HEK293 (cell line): ENCODE measurements at regions not wholly inside any gene's neighbourhood (a gene's known extent, or its start where the extent isn't known, plus 50 kb on each side); places are given as distances from the start of the nearest gene placed in this dataset.

Source experiments
- KLF10 ChIP-seq: fragments of 450-650 bp; IDR thresholded peaks from 2 replicates; pipeline ENCODE4 v1.5.1; 2018; ENCODE audit warnings: missing biosample characterization, mild to moderate bottlenecking, missing genetic modification characterization
- MYNN ChIP-seq: fragments of 450-650 bp; formaldehyde crosslinking; IDR thresholded peaks from 2 replicates; pipeline ENCODE4 v1.5.1; 2016; ENCODE audit warnings: missing biosample characterization, missing genetic modification characterization, borderline replicate concordance
- ZNF248 ChIP-seq: fragments of 450-650 bp; formaldehyde crosslinking; IDR thresholded peaks from 2 replicates; pipeline ENCODE4 v1.5.1; 2017; ENCODE audit warnings: missing biosample characterization, missing genetic modification characterization
- ZNF623 ChIP-seq: fragments of 450-650 bp; formaldehyde crosslinking; IDR thresholded peaks from 2 replicates; pipeline ENCODE4 v1.5.1; 2016; ENCODE audit warnings: missing biosample characterization, missing genetic modification characterization
- ZNF792 ChIP-seq: fragments of 450-650 bp; formaldehyde crosslinking; IDR thresholded peaks from 2 replicates; pipeline ENCODE4 v1.5.1; 2016; ENCODE audit warnings: missing biosample characterization, missing genetic modification characterization
- TF ChIP-seq, protein P1 (sequence below): fragments of 450-650 bp; formaldehyde crosslinking; IDR thresholded peaks from 2 replicates; pipeline ENCODE4 v1.5.1; 2017; ENCODE audit warnings: missing biosample characterization, missing genetic modification characterization
- TF ChIP-seq, protein P2 (sequence below): fragments of 450-650 bp; formaldehyde crosslinking; IDR thresholded peaks from 2 replicates; pipeline ENCODE4 v1.5.1; 2016; ENCODE audit warnings: missing biosample characterization, missing genetic modification characterization
- TF ChIP-seq, protein P3 (sequence below): fragments of 450-650 bp; formaldehyde crosslinking; IDR thresholded peaks from 2 replicates; pipeline ENCODE4 v1.5.1; 2016; ENCODE audit warnings: missing biosample characterization, missing genetic modification characterization, low read depth
- TF ChIP-seq, protein P4 (sequence below): fragments of 450-650 bp; formaldehyde crosslinking; IDR thresholded peaks from 2 replicates; pipeline ENCODE4 v1.5.1; 2016; ENCODE audit warnings: missing biosample characterization, missing genetic modification characterization

DNA sequence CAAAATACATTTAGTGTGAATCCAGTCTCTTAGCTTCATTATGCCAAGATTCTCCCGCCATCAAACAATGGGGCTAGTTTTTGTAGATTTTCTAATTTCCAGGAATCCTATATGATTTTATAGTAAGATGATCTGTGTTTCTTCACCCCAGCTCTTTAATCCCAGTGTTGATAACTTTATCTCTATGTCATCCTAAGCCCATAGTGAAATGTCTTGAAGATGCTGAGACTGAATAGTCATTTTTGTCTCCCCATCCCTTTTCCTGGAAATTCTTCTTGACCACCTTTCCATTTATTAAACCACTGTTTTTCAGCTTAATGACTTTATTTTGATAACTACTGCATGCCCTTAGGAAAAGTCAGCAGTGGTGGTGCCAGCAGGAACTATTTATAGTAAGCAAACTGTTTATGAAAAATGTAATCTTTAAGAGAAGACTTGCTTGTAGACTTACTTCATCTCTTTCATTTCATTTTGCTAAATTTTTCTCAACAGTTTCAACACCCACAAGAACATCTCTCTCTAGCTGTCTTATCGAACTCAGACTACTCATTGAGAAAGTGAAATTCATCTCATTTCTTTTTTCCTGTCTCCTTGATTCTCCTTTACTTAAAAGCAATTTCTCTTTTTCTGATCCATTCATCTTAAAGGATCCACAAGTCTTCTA, 116.6 kb downstream of the NTMT2 start:
- TF ChIP-seq, protein P1, sequence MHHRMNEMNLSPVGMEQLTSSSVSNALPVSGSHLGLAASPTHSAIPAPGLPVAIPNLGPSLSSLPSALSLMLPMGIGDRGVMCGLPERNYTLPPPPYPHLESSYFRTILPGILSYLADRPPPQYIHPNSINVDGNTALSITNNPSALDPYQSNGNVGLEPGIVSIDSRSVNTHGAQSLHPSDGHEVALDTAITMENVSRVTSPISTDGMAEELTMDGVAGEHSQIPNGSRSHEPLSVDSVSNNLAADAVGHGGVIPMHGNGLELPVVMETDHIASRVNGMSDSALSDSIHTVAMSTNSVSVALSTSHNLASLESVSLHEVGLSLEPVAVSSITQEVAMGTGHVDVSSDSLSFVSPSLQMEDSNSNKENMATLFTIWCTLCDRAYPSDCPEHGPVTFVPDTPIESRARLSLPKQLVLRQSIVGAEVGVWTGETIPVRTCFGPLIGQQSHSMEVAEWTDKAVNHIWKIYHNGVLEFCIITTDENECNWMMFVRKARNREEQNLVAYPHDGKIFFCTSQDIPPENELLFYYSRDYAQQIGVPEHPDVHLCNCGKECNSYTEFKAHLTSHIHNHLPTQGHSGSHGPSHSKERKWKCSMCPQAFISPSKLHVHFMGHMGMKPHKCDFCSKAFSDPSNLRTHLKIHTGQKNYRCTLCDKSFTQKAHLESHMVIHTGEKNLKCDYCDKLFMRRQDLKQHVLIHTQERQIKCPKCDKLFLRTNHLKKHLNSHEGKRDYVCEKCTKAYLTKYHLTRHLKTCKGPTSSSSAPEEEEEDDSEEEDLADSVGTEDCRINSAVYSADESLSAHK: no peak
- TF ChIP-seq ZNF248 (tag by site-specific recombination): no peak
- TF ChIP-seq, protein P2, sequence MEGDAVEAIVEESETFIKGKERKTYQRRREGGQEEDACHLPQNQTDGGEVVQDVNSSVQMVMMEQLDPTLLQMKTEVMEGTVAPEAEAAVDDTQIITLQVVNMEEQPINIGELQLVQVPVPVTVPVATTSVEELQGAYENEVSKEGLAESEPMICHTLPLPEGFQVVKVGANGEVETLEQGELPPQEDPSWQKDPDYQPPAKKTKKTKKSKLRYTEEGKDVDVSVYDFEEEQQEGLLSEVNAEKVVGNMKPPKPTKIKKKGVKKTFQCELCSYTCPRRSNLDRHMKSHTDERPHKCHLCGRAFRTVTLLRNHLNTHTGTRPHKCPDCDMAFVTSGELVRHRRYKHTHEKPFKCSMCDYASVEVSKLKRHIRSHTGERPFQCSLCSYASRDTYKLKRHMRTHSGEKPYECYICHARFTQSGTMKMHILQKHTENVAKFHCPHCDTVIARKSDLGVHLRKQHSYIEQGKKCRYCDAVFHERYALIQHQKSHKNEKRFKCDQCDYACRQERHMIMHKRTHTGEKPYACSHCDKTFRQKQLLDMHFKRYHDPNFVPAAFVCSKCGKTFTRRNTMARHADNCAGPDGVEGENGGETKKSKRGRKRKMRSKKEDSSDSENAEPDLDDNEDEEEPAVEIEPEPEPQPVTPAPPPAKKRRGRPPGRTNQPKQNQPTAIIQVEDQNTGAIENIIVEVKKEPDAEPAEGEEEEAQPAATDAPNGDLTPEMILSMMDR (tag by site-specific recombination): no peak
- TF ChIP-seq KLF10 (tag by site-specific recombination): no peak
- TF ChIP-seq, protein P3, sequence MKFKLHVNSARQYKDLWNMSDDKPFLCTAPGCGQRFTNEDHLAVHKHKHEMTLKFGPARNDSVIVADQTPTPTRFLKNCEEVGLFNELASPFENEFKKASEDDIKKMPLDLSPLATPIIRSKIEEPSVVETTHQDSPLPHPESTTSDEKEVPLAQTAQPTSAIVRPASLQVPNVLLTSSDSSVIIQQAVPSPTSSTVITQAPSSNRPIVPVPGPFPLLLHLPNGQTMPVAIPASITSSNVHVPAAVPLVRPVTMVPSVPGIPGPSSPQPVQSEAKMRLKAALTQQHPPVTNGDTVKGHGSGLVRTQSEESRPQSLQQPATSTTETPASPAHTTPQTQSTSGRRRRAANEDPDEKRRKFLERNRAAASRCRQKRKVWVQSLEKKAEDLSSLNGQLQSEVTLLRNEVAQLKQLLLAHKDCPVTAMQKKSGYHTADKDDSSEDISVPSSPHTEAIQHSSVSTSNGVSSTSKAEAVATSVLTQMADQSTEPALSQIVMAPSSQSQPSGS (tag by site-specific recombination): no peak
- TF ChIP-seq ZNF623 (tag by site-specific recombination): no peak
- no peak for TF ChIP-seq ZNF792 (tag by site-specific recombination)
- no peak for TF ChIP-seq MYNN (tag by site-specific recombination)
- TF ChIP-seq, protein P4, sequence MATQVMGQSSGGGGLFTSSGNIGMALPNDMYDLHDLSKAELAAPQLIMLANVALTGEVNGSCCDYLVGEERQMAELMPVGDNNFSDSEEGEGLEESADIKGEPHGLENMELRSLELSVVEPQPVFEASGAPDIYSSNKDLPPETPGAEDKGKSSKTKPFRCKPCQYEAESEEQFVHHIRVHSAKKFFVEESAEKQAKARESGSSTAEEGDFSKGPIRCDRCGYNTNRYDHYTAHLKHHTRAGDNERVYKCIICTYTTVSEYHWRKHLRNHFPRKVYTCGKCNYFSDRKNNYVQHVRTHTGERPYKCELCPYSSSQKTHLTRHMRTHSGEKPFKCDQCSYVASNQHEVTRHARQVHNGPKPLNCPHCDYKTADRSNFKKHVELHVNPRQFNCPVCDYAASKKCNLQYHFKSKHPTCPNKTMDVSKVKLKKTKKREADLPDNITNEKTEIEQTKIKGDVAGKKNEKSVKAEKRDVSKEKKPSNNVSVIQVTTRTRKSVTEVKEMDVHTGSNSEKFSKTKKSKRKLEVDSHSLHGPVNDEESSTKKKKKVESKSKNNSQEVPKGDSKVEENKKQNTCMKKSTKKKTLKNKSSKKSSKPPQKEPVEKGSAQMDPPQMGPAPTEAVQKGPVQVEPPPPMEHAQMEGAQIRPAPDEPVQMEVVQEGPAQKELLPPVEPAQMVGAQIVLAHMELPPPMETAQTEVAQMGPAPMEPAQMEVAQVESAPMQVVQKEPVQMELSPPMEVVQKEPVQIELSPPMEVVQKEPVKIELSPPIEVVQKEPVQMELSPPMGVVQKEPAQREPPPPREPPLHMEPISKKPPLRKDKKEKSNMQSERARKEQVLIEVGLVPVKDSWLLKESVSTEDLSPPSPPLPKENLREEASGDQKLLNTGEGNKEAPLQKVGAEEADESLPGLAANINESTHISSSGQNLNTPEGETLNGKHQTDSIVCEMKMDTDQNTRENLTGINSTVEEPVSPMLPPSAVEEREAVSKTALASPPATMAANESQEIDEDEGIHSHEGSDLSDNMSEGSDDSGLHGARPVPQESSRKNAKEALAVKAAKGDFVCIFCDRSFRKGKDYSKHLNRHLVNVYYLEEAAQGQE: no peak
